PC-9 (cell line): ENCODE measurements at regions not wholly inside any gene's neighbourhood (a gene's known extent, or its start where the extent isn't known, plus 50 kb on each side); places are given as distances from the start of the nearest gene placed in this dataset.

ENCODE experiments used
- BruUV-seq: library from RNA; stranded (reverse); fragments of 400-500 nt; replicated peaks from 2 replicates; lab custom pipeline; 2021; lab: Mats Ljungman, UMichigan
- CTCF ChIA-PET: fragments of 300-600 bp; sonication (Branson Sonifier 250); formaldehyde crosslinking; loops from one replicate; lab custom pipeline; 2022; ENCODE audit warnings: antibody characterized with exemption; lab: Charles Lee
- POLR2A ChIA-PET: fragments of 300-600 bp; sonication (Branson Sonifier 250); formaldehyde crosslinking; loops from one replicate; lab custom pipeline; 2022; ENCODE audit warnings: antibody characterized with exemption; ENCODE audit not compliant: unreplicated experiment; lab: Charles Lee
- DNase-seq, 2 experiments: peaks; one replicate each; pipeline versions ENCODE4 v3.0.0 to v3.0.0-alpha.2; 2015 to 2022; ENCODE audit warnings: mixed read lengths in 1 of 2
- H2AFZ ChIP-seq: fragments of 200-600 bp; sonication (generic); 2 replicates; pipeline ENCODE4 v1.8.1; 2017; ENCODE audit warnings: antibody characterized with exemption
- H3F3A ChIP-seq: fragments of 200-600 bp; sonication (generic); 2 replicates; pipeline ENCODE4 v1.8.1; 2017; ENCODE audit warnings: antibody characterized with exemption, mild to moderate bottlenecking, low read depth; ENCODE audit not compliant: insufficient read depth
- H3K27ac ChIP-seq: fragments of 200-600 bp; sonication (generic); 2 replicates; pipeline ENCODE4 v1.6.1; 2016; ENCODE audit warnings: mixed run types
- H3K27me3 ChIP-seq: fragments of 200-600 bp; sonication (generic); 2 replicates; pipeline ENCODE4 v1.6.1; 2016; ENCODE audit warnings: low read depth, mixed run types; ENCODE audit not compliant: insufficient read depth
- H3K36me3 ChIP-seq: fragments of 200-600 bp; sonication (generic); 2 replicates; pipeline ENCODE4 v1.6.1; 2016; ENCODE audit warnings: low read depth, mixed run types
- H3K4me1 ChIP-seq: fragments of 200-600 bp; sonication (generic); replicated peaks from 2 replicates; pipeline ENCODE4 v1.6.1; 2016; ENCODE audit warnings: mixed run types; ENCODE audit not compliant: insufficient read depth
- H3K4me2 ChIP-seq: fragments of 200-600 bp; sonication (generic); 2 replicates; pipeline ENCODE4 v1.6.1; 2017; ENCODE audit warnings: mixed run types
- H3K4me3 ChIP-seq: fragments of 200-600 bp; sonication (generic); 2 replicates; pipeline ENCODE4 v1.6.1; 2016; ENCODE audit warnings: mixed run types
- H3K79me2 ChIP-seq: fragments of 200-600 bp; sonication (generic); 2 replicates; pipeline ENCODE4 v1.6.1; 2017; ENCODE audit warnings: low read depth, mixed run types
- H3K9me2 ChIP-seq: fragments of 200-600 bp; sonication (generic); 2 replicates; pipeline ENCODE4 v1.8.1; 2017; ENCODE audit warnings: mild to moderate bottlenecking; ENCODE audit not compliant: insufficient read depth
- H3K9me3 ChIP-seq: fragments of 200-600 bp; sonication (generic); 2 replicates; pipeline ENCODE4 v1.8.1; 2016; ENCODE audit warnings: low read depth; ENCODE audit not compliant: insufficient read depth
- H4K20me1 ChIP-seq: fragments of 200-600 bp; sonication (generic); 2 replicates; pipeline ENCODE4 v1.8.1; 2017; ENCODE audit not compliant: insufficient read depth
- CTCF ChIP-seq: fragments of 200-600 bp; sonication (generic); conservative IDR thresholded peaks from 2 replicates; pipeline ENCODE4 v1.6.1; 2017; ENCODE audit warnings: mixed run types, antibody characterized with exemption, mild to moderate bottlenecking, moderate library complexity
- EZH2 ChIP-seq: fragments of 200-600 bp; sonication (generic); IDR thresholded peaks from 2 replicates; pipeline ENCODE4 v1.8.0; 2017; ENCODE audit warnings: antibody characterized with exemption, low read depth
- intact Hi-C: fragments of 100-400 bp; cut with micrococcal nuclease; formaldehyde crosslinking; loops from one replicate; pipeline ENCODE4 v1.10.0; 2022; ENCODE audit not compliant: unreplicated experiment

- peaks cover 80% of the 10 kb centered on the region for H3K4me1 ChIP-seq
Measured at GRCh38 chr6:47164877-47165276, 122.7 kb upstream of the ADGRF1 start.

GRCh38 chr6:47163536-47163935 is 121.4 kb upstream of the ADGRF1 start:
- Histone ChIP-seq H3K9me3 (peaks cover 21% of the 10 kb centered on the region), H4K20me1 (no peaks in the 10 kb centered on the region), H3K27me3 (no peaks in the 10 kb centered on the region), H2AFZ (no peak overlapping the region), H3K36me3 (peaks cover 20% of the 10 kb centered on the region; the same call in 1 of the 2 replicates), H3K4me3 (no peak overlapping the region), H3K9me2 (no peaks in the 10 kb centered on the region), H3F3A (peaks cover 39% of the 10 kb centered on the region), H3K79me2 (no peaks in the 10 kb centered on the region), H3K4me2 (no peak overlapping the region), H3K27ac (peak overlapping the region; percentile 90; the same call in 1 of the 2 replicates), H3K4me1 (peaks cover 70% of the 10 kb centered on the region)
- DNase-seq: no peak
- ChIA-PET CTCF (no interaction called here), POLR2A (interaction anchor here (0.6 kb wide), 1 partner anchor 154 kb away, joined by 6 read pairs; no protein-coding TSS in a partner anchor)
- BruUV-seq: no TSS peak
- intact Hi-C loops: no loop called here
- TF ChIP-seq EZH2 (no peak), CTCF (no peak)

More at GRCh38 chr6:47164877-47165276, 122.7 kb upstream of the ADGRF1 start:
- Histone ChIP-seq H2AFZ (no peak overlapping the region), H3K27me3 (no peaks in the 10 kb centered on the region), H3K9me3 (peaks cover 21% of the 10 kb centered on the region), H4K20me1 (no peaks in the 10 kb centered on the region), H3K36me3 (peaks cover 20% of the 10 kb centered on the region; the same call in 1 of the 2 replicates), H3K27ac (no peak overlapping the region), H3K4me2 (no peak overlapping the region), H3K79me2 (peaks cover 4% of the 10 kb centered on the region; the same call in 1 of the 2 replicates), H3K4me3 (no peak overlapping the region), H3K9me2 (no peaks in the 10 kb centered on the region), H3F3A (peaks cover 52% of the 10 kb centered on the region)
- ChIA-PET CTCF (no interaction called here), POLR2A (interaction anchor here (0.6 kb wide), 1 partner anchor 61 kb away, joined by 3 read pairs; no protein-coding TSS in a partner anchor)
- no TSS peak for BruUV-seq
- no peak for DNase-seq
- TF ChIP-seq EZH2 (no peak), CTCF (no peak)
- intact Hi-C loops: no loop called here

- Histone ChIP-seq H3K9me2 (no peaks in the 10 kb centered on the region), H3K36me3 (peaks cover 20% of the 10 kb centered on the region; the same call in 1 of the 2 replicates), H4K20me1 (no peaks in the 10 kb centered on the region), H3K79me2 (no peaks in the 10 kb centered on the region), H3K27ac (peak overlapping the region; percentile 90; the same call in 1 of the 2 replicates), H3K9me3 (peaks cover 21% of the 10 kb centered on the region), H3F3A (peaks cover 35% of the 10 kb centered on the region), H2AFZ (no peak overlapping the region), H3K4me3 (no peak overlapping the region), H3K4me1 (peaks cover 64% of the 10 kb centered on the region), H3K27me3 (no peaks in the 10 kb centered on the region), H3K4me2 (no peak overlapping the region)
- DNase-seq: no peak
- POLR2A ChIA-PET: no interaction called here
- TF ChIP-seq EZH2 (no peak), CTCF (no peak)
- BruUV-seq: no TSS peak
- intact Hi-C loops: no loop called here
- CTCF ChIA-PET: no interaction called here
Measured at GRCh38 chr6:47162793-47163192, 120.7 kb upstream of the ADGRF1 start.
